ENCODE measurements at regions not wholly inside any gene's neighbourhood (a gene's known extent, or its start where the extent isn't known, plus 50 kb on each side); places are given as distances from the start of the nearest gene placed in this dataset.

- H3K36me3 ChIP-seq (ENCODE audit: insufficient read depth, insufficient read length, low read length), result no peaks in the 10 kb centered on the region
- no peak overlapping the region for H3K4me3 ChIP-seq (ENCODE audit: insufficient read length, low read depth)
- TF ChIP-seq SUZ12 (IDR thresholded peaks at IDR 0.05; ENCODE audit: extremely low read depth, insufficient read depth, insufficient read length), result no peak
- TF ChIP-seq ZNF274 (IDR thresholded peaks at IDR 0.05; ENCODE audit: low read depth, low read length), result no peak
- no peak for TF ChIP-seq YY1 (IDR thresholded peaks at IDR 0.05; ENCODE audit: insufficient read depth, insufficient read length)
- no peak for DNase-seq (ENCODE audit: low read depth, low spot score)
- H3K9me3 ChIP-seq (ENCODE audit: insufficient read depth, low read length), result no peaks in the 10 kb centered on the region
- no peaks in the 10 kb centered on the region for H3K4me1 ChIP-seq (ENCODE audit: insufficient read depth, insufficient read length)
- no peaks in the 10 kb centered on the region for H3K27me3 ChIP-seq (ENCODE audit: insufficient read depth, insufficient read length)
- no peak overlapping the region for H3K9ac ChIP-seq (ENCODE audit: insufficient read length, low read depth)
These were observed 73.3 kb upstream of the MON1B start for GRCh38 chr16:77117707-77118106.

DNA sequence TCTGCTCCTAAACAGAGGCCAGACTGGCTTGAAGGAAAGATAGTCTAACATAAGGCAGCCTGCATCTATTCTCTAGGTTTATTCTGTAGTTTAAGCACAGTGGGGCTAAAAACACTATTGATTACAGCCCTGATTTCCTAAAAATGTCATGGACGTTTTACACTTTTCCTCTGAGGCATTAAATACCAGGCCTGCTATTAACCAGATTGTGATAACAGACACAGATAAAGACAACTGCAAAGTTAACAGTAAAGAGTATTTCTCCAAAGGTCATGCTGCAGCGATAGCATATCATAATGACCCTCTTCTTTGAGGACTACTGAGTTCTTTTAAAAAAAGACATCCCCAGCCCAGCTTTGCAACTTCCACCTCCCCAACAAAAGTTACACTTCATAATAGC lies 59.6 kb upstream of the MON1B start:
- Histone ChIP-seq H3K4me1 (ENCODE audit: insufficient read depth, insufficient read length) (no peaks in the 10 kb centered on the region), H3K9ac (ENCODE audit: insufficient read length, low read depth) (no peak overlapping the region), H3K4me3 (ENCODE audit: insufficient read length, low read depth) (no peak overlapping the region), H3K9me3 (ENCODE audit: insufficient read depth, low read length) (no peaks in the 10 kb centered on the region), H3K27me3 (ENCODE audit: insufficient read depth, insufficient read length) (no peaks in the 10 kb centered on the region), H3K36me3 (ENCODE audit: insufficient read depth, insufficient read length, low read length) (no peaks in the 10 kb centered on the region)
- no peak for DNase-seq (ENCODE audit: low read depth, low spot score)
- TF ChIP-seq ZNF274 (IDR thresholded peaks at IDR 0.05; ENCODE audit: low read depth, low read length) (no peak), SUZ12 (IDR thresholded peaks at IDR 0.05; ENCODE audit: extremely low read depth, insufficient read depth, insufficient read length) (no peak), YY1 (IDR thresholded peaks at IDR 0.05; ENCODE audit: insufficient read depth, insufficient read length) (no peak)

- Histone ChIP-seq H3K4me3 (ENCODE audit: insufficient read length, low read depth) (no peak overlapping the region), H3K27me3 (ENCODE audit: insufficient read depth, insufficient read length) (no peaks in the 10 kb centered on the region), H3K9me3 (ENCODE audit: insufficient read depth, low read length) (no peaks in the 10 kb centered on the region), H3K4me1 (ENCODE audit: insufficient read depth, insufficient read length) (no peaks in the 10 kb centered on the region), H3K36me3 (ENCODE audit: insufficient read depth, insufficient read length, low read length) (no peaks in the 10 kb centered on the region), H3K9ac (ENCODE audit: insufficient read length, low read depth) (no peak overlapping the region)
- DNase-seq (ENCODE audit: low read depth, low spot score), result no peak
- no peak for TF ChIP-seq YY1 (IDR thresholded peaks at IDR 0.05; ENCODE audit: insufficient read depth, insufficient read length)
- TF ChIP-seq ZNF274 (IDR thresholded peaks at IDR 0.05; ENCODE audit: low read depth, low read length), result no peak
- TF ChIP-seq SUZ12 (IDR thresholded peaks at IDR 0.05; ENCODE audit: extremely low read depth, insufficient read depth, insufficient read length), result no peak
These were observed 58.9 kb upstream of the MON1B start for GRCh38 chr16:77132051-77132618.

DNA sequence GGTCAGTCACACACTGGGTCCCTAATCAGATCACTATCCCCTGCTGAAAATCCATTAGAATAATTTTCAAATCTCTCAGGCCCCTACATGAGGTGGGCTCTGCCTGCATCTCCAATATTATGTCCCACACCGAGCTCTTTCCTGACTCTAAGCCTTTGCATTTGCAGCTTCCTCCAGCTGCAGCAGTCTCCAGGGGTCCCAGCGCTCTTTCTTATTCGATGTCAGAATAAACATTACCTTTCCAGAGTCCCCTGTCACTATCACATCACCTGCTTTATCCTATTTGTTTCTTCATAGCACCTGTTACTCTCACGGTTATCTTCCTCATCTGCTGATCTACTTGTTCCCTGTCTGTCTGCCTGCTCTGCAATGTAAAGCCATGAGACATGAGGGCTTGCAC lies 57.3 kb upstream of the MON1B start:
- Histone ChIP-seq H3K27me3 (ENCODE audit: insufficient read depth, insufficient read length) (no peaks in the 10 kb centered on the region), H3K4me1 (ENCODE audit: insufficient read depth, insufficient read length) (no peaks in the 10 kb centered on the region), H3K4me3 (ENCODE audit: insufficient read length, low read depth) (no peak overlapping the region), H3K9me3 (ENCODE audit: insufficient read depth, low read length) (no peaks in the 10 kb centered on the region), H3K9ac (ENCODE audit: insufficient read length, low read depth) (no peak overlapping the region), H3K36me3 (ENCODE audit: insufficient read depth, insufficient read length, low read length) (no peaks in the 10 kb centered on the region)
- no peak for DNase-seq (ENCODE audit: low read depth, low spot score)
- TF ChIP-seq ZNF274 (IDR thresholded peaks at IDR 0.05; ENCODE audit: low read depth, low read length) (no peak), YY1 (IDR thresholded peaks at IDR 0.05; ENCODE audit: insufficient read depth, insufficient read length) (no peak), SUZ12 (IDR thresholded peaks at IDR 0.05; ENCODE audit: extremely low read depth, insufficient read depth, insufficient read length) (no peak)

DNA sequence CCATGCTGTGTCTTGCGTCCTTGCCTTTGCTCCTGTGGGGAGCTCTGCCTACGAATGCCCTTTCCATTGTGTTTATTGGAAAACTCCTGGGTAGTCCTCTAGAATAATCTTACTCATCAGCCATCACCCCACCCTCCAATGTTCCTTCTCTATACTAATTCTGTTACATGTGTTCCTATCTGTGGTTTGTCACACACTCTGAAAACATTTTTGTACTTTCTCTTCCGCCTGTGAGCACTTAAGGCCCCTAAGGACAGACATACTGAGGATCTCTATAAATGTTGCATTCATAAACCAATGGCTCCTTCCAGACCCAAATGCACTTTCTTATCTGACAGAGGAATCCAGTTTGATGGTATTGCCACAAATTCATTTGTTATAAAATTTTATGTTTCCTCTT lies 53.9 kb upstream of the MON1B start:
- Histone ChIP-seq H3K9ac (ENCODE audit: insufficient read length, low read depth) (no peak overlapping the region), H3K4me1 (ENCODE audit: insufficient read depth, insufficient read length) (no peaks in the 10 kb centered on the region), H3K9me3 (ENCODE audit: insufficient read depth, low read length) (no peaks in the 10 kb centered on the region), H3K27me3 (ENCODE audit: insufficient read depth, insufficient read length) (no peaks in the 10 kb centered on the region), H3K36me3 (ENCODE audit: insufficient read depth, insufficient read length, low read length) (no peaks in the 10 kb centered on the region), H3K4me3 (ENCODE audit: insufficient read length, low read depth) (no peak overlapping the region)
- TF ChIP-seq YY1 (IDR thresholded peaks at IDR 0.05; ENCODE audit: insufficient read depth, insufficient read length) (no peak), ZNF274 (IDR thresholded peaks at IDR 0.05; ENCODE audit: low read depth, low read length) (no peak), SUZ12 (IDR thresholded peaks at IDR 0.05; ENCODE audit: extremely low read depth, insufficient read depth, insufficient read length) (no peak)
- DNase-seq (ENCODE audit: low read depth, low spot score), result no peak
